GM19043 (cell line): ENCODE measurements at regions not wholly inside any gene's neighbourhood (a gene's known extent, or its start where the extent isn't known, plus 50 kb on each side); places are given as distances from the start of the nearest gene placed in this dataset.

Experiments used
- ATAC-seq: cut with Tn5 transposase; IDR thresholded peaks from one replicate; pipeline ENCODE4 v1.9.1; 2021; ENCODE audit warnings: low read depth; ENCODE audit not compliant: unreplicated experiment

DNA sequence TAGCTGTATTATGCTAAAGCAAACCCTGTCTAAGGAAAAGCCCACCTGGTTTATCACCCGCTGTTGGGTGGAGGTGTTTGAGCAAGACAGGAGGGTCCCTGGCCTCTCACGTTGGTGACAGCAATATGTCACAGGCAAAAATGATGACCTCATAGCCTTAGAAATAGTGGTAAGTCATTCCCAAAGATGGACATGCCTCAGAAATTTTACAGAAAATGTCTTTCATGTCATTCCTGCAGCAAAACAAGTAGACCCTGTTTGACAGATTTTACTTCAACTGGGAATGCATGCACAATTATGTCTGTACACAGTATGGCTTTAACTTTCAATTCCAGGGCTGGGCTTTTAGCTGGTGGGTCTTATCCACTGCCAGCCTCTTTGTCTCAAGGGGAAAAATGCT is 362.3 kb upstream of the C2CD4B start:
- ATAC-seq = no peak

DNA sequence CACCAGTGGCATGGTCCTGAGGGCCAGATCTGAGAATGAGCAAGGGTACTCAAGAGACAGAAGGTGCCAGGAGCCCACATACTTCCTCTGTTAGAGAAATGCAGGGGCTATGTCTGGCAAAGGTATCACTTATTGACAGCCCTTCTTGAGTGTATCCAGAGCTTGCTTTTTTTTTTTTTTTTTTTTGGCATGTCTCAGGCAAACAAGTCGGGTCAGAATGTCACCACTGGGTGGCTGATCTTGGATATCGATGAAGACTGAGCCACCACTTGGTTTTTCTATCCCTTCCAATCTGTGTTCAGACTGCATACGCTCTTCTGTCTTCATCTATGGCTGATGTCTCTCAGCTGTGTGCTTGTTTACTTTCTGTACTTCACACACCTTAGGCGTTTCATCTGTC is 363.4 kb upstream of the C2CD4B start:
- no peak for ATAC-seq

DNA sequence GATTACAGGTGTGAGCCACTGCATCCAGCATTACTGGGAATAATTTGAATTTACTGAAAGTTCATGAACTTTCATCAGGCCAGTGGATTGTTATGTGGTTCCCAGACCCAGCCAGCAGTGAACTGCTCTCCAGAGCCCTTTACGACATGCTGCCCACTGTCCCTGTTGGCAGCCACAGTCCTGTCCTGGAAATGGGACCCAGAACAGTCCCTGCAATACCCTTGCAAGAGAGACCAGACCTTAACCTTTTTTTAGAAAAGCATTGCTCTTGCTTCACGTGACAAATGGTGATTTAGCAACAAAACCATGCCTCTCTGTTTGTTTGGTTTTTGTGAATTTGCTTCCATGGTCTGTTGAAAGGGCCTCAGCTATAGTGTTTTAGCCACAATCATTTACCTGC is 367.3 kb upstream of the C2CD4B start:
- no peak for ATAC-seq

DNA sequence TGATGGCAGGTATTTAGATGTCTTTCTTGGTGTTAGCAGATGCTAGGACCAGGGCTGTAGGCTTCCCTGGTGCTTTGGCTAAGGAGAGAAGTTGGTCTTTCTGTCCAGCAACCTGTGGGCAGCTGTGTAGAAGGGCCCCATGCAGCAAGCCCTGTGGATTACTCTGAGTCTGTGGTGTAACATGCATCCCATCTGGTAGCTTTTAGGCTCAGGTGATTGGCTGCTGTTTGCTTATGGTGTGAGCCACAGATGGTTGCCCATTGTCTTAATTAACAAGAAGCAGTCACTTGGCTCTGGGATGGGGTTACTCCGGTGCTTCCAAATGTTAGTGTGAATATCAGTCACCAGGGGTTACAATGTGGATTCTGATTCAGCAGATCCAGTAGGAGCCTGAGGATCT is 368.6 kb upstream of the C2CD4B start:
- no peak for ATAC-seq

DNA sequence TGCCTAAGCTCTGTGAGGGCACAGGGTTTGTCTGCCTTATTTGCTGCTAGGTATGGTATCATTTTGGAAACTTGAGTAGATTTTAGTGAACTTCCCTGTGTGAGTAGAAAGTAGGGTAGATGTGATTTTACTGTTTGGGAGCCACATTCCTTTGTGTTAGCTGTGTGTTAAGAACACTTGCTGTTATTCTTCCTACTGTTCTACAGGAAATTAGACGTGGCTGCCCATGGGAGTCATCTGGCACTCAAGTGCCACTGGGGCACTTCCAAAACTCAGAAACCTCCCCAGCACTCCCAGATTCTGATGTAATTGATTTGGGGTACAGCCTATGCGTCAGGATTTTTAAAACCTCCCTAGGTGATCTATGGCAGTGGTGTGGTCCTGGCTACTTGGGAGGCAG is 369.9 kb upstream of the C2CD4B start:
- ATAC-seq = no peak

DNA sequence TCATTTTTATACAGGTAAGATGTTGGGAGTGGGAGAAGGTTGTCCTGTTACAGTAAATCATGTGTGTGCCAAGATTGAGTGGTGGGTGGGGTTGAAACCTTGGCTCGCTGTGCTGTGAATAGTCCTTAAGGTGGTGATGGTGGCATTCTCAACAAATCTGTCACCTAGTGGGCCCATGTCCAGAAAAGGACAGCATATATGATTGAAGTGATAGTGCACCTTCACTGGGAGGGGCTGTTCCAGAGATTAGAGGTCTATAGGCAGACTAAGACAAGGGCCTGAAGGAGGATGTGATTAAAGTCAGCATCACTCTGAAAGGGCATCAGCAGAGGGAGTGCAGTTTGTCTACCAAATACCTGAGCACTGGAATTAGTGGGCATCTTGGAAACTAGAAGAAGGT is 374.2 kb upstream of the C2CD4B start:
- no peak for ATAC-seq

DNA sequence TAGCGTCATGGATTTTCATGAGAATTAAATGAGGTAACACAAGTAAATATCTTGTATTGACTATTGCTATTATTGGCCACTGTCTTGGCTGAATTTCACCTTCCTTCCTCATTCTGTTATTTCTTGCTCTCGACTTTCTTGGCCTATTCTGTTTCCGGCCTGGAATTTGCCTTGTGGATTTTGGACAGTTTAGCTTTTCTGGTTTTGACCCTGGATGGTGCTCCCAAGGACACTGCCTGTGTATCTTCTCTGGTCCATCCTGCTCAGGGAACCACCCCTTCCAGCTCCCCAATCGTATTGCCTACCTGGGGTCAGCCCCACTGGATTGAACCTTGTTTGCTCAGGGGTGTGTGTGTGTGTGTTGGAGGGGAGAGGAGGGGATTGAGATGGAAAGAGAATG is 376.2 kb upstream of the C2CD4B start:
- no peak for ATAC-seq

DNA sequence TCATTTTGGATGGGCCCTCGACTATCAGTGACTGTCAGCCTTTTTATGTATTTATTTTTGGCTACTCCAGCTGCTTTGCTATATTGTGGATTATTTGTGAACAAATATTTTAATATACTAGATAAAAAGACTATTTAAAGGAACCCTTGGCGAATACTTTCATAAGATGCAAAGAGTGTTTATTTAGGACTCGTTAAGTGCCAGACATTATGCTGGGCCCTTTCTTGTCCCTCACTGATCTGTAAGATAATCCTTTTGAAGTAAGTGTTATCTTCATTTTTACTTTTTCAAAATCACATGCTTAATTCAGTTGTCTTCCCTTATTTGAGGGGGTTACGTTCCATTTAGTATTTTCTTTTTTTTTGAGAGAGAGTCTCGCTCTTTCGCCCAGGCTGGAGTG is 376.8 kb upstream of the C2CD4B start:
- ATAC-seq = no peak

DNA sequence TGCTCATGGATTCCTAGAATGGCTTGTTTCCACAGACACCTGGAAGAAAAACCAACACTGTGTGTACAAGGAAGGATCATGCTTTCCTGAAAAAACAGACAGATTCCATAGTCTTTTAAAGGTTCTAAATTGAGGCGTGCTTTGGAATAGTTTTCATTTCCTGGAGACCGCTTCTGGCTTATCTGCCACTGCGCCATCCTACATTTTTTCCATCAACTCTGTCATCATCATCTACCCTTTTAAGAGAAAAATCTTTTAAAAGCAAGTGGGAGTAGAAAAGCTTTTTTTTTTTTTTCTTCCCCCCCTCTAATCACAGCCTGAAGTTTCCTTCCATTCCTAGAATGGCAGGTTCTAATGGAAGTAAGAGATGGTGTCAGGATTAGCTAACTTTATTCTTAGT is 379.4 kb upstream of the C2CD4B start:
- ATAC-seq = no peak

DNA sequence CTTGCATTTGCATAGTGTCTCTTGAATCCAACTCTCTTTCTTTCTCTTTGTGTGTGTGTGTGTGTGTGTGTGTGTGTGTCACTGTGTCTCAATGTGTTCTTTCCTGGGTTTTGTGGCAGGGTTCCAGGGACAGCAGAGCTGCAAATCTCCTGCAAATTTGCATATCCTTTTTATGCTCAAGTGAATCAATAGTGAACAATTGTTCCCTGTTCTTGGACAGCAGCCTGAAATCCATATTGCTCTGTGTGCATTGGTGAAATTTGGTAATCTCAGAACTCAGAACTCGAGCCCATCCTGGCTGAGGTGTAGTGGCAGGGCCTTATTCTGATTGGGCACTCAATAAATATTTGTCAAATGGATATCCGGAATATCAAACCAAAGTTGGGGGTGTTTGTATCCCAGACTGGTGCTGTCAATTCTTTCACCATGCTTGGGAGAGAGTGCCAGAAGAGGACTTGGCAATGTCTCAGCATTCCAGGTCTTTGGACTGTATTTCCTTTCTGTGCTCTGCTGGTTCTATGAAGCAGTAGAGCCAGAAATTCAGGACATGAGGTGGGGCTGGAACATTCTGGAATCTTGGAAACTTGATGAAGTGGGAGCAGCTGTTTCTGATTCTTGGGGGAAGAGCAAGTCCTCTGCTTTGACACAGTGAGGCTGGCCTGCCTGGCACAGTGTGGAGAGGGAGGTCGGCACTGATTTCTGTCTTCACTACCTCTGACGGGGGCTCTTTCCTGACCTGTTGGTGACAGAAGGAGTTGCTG is 380.6 kb upstream of the C2CD4B start:
- ATAC-seq = no peak

DNA sequence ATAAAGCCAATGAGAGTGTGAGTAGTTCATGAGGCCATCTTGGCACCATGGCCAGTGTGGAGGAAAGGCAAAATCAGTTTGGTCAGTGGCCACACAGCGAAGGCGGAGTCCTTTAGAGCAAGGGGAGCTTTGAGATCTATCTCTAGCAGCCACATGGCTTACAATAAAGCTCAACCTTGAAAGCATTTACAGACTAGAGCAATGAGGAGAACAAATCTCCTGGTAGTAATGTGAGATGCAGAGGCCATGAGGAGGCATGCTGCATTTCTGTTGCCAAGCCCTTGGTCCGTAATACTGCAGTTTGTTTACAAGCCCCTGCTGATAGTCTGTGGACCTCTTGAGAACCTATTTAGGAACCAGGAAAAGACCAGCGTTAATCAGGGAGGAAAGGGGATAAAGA is 381.5 kb upstream of the C2CD4B start:
- ATAC-seq = no peak

DNA sequence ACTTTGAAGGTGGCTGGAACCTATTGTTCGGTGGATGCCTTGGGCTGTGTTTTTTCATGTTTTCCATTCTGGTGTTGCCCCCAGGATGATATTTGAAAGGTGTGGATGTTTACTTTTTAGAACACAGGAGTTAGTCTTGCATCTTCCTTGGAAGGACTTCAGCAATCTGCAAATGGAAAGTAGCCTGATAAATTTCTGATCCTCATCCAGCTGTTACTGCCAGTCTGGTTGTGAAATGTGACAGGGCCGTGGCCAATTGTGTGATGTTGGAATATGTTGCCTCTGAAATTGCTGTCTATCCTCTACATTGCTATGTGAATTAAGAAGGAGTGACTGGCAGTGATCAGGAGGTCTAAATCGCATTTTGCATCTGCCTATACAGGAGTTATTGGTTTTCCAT is 382.5 kb upstream of the C2CD4B start:
- ATAC-seq = no peak

DNA sequence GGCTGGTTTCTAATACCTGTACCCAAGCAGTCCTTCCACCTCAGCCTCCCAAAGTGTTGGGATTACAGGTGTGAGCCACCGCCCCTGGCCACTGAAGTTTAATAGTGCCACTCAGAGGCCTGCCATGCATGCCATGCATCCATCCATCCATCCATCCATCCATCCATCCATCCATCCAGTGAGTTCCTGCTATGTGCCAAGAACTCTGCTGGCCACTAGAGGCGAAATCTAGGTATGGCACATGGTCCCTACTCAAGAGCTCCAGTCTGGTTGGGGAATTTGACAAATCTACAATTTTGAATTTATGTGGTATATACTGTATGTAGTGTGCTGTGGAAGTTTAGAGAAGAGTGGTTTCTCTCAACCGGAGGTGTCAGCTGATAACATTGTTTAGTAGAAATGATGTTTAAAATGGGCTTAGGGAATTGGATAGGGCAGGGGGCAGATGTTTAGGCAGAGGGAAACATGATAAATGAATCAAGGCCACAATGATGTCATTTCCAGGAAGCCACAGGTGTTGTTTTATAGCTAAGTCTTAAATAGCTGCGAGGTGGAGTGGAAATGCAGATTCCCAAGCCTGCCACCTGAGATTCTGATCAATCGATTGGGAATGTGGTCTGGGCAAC is 384.4 kb upstream of the C2CD4B start:
- no peak for ATAC-seq

DNA sequence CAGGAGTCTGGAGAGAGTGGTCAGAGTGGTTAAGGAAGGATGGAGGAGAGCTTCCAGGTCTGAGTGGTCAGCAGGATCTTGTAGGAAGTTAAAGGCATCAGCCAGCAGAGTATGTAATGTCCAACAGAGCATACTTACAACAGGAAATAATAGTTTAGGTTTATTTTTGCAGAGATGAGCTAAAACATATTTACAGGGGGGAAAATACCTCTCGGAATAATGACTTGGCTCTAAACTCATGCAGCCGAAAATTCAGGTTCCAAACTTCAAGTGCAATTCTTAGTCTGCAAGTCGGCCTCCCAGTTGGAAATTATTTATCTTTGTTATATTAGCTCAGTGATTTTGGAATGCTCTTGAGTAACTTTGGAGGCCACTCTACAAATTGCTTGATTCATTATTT is 385.0 kb upstream of the C2CD4B start:
- no peak for ATAC-seq

DNA sequence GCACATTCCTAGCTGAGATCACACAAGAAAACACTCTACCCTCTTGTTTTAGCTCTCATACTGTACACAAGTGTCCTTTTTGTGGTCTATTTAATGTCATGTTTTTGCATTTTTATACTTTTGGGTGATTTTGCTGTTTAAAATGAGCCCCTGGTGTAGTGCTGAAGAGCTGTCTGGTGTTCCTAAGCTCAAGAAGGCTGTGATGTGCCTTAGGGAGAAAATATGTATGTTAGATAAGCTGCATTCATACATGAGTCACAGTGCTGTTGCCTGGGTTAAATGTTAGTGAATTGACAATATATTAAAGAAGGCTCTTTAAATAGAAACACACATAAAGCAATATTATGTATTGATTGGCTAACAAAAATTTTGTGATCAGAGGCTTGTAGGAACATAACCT is 387.4 kb upstream of the C2CD4B start:
- no peak for ATAC-seq

DNA sequence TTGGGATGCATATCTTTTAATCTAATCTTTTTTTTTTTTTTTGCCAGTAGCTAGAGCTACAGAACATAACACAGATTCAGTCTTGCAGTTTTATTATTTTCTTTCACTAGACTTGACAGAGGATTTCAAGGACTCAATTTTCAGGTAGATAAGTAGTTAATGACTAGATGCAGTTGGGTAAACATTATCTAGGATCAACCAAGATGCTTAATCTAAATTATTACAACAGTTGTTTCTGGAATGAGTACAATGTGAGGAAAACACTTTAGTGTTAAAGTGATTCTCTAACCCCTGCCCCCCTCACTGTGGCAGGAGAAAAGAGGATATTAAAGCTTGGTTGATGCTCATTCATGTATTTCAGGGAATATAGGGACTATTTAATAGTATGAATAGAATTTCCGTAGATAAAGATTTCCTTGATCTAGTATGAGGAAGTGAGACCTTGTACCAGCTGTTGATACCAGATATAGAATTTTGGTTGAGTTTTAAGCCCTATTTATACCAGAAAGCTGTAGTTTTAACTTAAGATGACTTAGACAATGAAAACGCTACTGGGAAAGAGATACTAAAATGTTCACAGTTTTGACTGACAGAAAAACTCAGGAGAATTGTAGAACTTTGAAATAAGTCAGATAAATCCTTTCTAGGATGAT is 389.0 kb upstream of the C2CD4B start:
- no peak for ATAC-seq

DNA sequence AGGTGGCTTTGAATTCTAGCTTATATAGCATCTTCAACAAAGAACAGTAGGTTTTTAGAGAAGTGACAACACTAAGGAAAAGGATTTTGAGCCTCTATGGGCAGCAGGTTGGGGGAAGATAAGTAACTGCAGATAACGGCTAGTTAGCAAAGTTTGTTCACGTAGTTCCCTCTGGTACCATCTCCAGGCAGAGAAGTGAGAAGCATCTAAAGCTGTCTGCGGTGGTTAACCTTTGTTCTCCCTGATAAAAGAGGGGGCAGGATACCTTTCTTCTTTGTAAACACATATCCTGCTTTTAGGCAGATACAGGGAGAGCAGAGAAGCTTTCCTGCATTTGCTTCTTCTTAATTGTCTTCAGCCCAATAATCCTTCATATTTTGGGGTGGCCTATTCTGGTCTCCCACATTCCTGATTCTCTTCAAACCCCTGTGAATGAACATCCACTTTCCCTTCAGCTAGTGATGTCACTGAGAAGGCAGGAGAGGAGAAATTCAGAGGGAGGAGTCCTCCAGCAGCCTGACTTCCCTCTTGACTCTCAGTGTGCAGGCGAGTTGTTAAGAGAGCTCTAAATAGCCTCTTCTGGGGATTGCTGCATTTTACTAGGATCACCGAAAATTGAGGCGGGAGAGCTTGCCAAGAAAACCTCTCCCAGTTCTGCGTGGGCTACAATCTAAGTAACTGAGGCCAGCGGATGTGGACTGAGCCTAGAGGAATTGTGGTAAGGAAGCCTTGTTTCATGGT is 393.7 kb upstream of the C2CD4B start:
- ATAC-seq = no peak

DNA sequence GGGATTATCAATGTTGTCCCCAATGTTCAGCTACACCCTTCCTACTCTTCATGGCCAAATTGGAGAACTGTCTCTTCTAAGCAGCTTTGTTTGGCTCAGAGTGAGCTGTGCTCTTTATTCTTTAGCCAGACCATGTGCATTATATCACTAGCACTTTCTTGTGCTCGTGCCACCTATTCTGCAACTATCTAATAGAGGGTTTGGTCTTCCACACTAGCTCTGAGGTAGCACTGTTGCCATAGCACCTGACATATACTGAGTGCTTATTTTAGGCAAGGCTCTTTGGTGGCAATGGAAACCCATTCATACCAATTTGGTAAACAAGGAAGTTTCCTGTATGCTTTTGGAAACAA is 394.3 kb upstream of the C2CD4B start:
- ATAC-seq = no peak

DNA sequence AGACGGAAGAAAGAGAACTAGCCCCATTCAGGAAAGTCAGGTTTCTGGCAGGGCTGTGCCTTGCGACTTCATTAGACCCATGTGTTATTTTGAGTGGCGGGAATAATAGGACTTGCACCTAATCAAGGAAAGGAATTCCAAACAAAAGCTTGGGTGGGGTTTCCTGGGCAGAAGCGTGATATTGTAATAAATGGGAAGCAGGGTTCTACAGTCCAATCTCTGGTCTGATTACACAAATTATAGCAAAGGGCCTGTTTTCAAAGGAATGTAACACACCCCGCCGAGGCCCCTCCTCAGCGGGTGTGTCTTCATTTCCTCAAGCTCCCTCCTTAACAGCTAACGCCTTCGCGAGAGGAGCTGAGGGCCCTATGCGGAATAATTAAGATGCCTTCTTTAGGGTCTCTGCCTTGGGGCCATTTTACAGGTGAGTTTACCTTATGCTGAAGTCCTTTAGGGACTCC is 396.0 kb upstream of the C2CD4B start:
- ATAC-seq = no peak

DNA sequence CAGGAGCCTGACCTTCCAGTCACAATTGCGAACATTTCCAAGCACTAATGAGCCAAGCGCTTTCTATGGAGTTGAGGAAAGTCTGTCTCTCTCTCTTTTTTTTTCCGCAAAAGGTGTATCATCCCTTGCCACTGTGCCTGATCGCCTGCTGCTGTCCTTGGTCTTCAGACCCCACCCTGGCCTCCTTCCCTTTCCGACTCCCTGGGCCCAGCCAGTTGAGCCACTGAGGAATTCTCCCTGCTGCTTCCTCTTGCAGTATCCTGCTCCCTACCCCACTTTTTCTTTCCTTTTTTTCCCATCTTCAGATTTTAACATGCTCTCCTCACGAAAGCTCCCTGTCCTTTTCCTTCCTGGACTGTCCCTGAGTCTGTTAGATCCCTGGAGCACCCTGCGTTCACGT is 396.5 kb upstream of the C2CD4B start:
- ATAC-seq = no peak

DNA sequence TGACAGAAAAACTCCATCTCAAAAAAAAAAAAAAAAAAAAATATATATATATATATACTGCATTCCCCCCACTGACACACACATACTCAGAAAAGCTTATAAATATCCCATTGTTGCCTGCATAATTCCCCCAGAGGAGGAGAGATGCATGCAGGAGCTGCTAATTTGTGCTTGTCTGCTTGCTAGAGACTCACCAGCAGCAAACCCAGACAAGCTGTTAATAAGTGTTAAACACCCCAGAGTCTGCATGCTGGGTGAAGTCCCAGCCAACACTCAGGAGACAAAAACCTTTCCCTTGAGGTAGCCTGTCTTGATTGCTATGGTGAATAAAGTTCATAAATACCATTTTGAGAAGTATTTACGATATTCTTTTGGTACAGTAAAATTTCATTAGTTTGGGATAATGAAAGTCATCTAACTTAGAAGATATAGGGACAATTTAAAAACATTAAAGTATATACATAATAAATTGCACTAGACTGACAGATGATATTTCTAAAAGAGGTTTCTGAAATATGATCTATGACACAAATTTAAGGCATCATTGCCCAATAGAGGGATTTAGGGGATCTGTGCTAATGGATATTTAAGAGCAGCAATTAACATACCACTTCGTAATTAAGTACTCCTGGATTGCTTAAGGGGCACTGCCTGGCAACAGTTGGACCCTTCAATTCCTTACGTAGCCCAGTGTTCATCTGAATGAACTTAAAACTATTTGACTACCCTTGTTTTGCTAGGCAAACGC is 400.0 kb upstream of the C2CD4B start:
- no peak for ATAC-seq
